ENCODE measurements at regions not wholly inside any gene's neighbourhood (a gene's known extent, or its start where the extent isn't known, plus 50 kb on each side); places are given as distances from the start of the nearest gene placed in this dataset.

DNA sequence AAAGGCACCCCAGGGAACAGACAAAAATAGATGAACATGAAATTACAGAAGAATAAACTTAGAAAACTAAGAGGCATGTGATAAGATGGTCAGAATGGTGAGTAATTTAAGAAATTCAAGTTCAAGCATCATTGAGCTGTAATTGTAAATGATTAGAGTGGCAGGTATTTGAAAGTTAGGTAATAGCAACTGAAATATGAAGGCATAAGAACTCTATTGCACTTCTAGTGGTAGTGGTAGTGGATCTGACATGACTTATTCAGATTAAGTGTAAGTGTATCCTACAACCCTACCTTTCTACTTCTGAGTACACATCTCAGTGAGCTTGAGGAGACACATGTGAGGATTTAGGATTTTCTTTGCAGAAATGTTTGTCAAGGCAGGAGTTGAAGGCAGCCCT, 192.9 kb upstream of the RIOK2 start:
- intact Hi-C loops (cut with micrococcal nuclease; ENCODE audit: unreplicated experiment) (no loop called here), in situ Hi-C loops (cut with HindIII; ENCODE audit: low pct_unique_long_range_greater_than_20kb, low sequenced_read_pairs) (no loop called here)
- no peaks in the 10 kb centered on the region for H3K36me3 ChIP-seq (ENCODE audit: control insufficient read depth, insufficient read depth, low read length)
- no peaks in the 10 kb centered on the region for H3K27me3 ChIP-seq (ENCODE audit: control insufficient read depth, insufficient read depth, low read length)
- no peaks in the 10 kb centered on the region for H3K9me3 ChIP-seq (ENCODE audit: control insufficient read depth, insufficient read depth, low read depth, low read length)
- TF ChIP-seq, protein P1, sequence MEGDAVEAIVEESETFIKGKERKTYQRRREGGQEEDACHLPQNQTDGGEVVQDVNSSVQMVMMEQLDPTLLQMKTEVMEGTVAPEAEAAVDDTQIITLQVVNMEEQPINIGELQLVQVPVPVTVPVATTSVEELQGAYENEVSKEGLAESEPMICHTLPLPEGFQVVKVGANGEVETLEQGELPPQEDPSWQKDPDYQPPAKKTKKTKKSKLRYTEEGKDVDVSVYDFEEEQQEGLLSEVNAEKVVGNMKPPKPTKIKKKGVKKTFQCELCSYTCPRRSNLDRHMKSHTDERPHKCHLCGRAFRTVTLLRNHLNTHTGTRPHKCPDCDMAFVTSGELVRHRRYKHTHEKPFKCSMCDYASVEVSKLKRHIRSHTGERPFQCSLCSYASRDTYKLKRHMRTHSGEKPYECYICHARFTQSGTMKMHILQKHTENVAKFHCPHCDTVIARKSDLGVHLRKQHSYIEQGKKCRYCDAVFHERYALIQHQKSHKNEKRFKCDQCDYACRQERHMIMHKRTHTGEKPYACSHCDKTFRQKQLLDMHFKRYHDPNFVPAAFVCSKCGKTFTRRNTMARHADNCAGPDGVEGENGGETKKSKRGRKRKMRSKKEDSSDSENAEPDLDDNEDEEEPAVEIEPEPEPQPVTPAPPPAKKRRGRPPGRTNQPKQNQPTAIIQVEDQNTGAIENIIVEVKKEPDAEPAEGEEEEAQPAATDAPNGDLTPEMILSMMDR (IDR thresholded peaks at IDR 0.05) = no peak
- TF ChIP-seq SIN3A (IDR thresholded peaks at IDR 0.05; ENCODE audit: borderline replicate concordance, insufficient read depth, low read depth, low read length) = no peak
- TF ChIP-seq REST (IDR thresholded peaks at IDR 0.05; ENCODE audit: insufficient read depth in 1 of 2, low read depth in 2 of 2, low read length in 1 of 2) = no peak
- no peak for TF ChIP-seq POLR2AphosphoS5 (IDR thresholded peaks at IDR 0.05; ENCODE audit: low read depth, low read length)
- TF ChIP-seq TCF7L2 (IDR thresholded peaks at IDR 0.05; ENCODE audit: low read depth, low read length) = no peak
- H3K4me1 ChIP-seq (ENCODE audit: control insufficient read depth, insufficient read depth, low read length) = no peaks in the 10 kb centered on the region
- POLR2A ChIA-PET = no interaction called here
- no TSS peak for BruUV-seq (replicated peaks)
- DNase-seq (ENCODE audit: low read depth, low spot score) (no peak), ATAC-seq (no peak)
- no peak overlapping the region for H3K4me3 ChIP-seq (ENCODE audit: low read depth in 2 of 2, low read length in 2 of 2)
- no peak overlapping the region for H3K27ac ChIP-seq (ENCODE audit: low read length)
- CTCF ChIA-PET = no interaction called here

GRCh38 chr5:97377582-97377981, 194.5 kb upstream of the RIOK2 start:
- intact Hi-C loops (cut with micrococcal nuclease; ENCODE audit: unreplicated experiment) = no loop called here
- no peaks in the 10 kb centered on the region for H3K4me1 ChIP-seq (ENCODE audit: control insufficient read depth, insufficient read depth, low read length)
- BruUV-seq (replicated peaks) = no TSS peak
- ChIA-PET CTCF (interaction anchor here (0.6 kb wide), 2 partner anchors 34 to 73 kb away, joined by 3 to 4 read pairs; no protein-coding TSS in a partner anchor), POLR2A (no interaction called here)
- H3K4me3 ChIP-seq (ENCODE audit: low read depth in 2 of 2, low read length in 2 of 2) = no peak overlapping the region
- no peak overlapping the region for H3K27ac ChIP-seq (ENCODE audit: low read length)
- no peaks in the 10 kb centered on the region for H3K9me3 ChIP-seq (ENCODE audit: control insufficient read depth, insufficient read depth, low read depth, low read length)
- H3K36me3 ChIP-seq (ENCODE audit: control insufficient read depth, insufficient read depth, low read length) = no peaks in the 10 kb centered on the region
- no peak for DNase-seq (ENCODE audit: low read depth, low spot score)
- TF ChIP-seq, protein P1 (IDR thresholded peaks at IDR 0.05) = no peak
- TF ChIP-seq TCF7L2 (IDR thresholded peaks at IDR 0.05; ENCODE audit: low read depth, low read length) = no peak
- no peak for TF ChIP-seq POLR2AphosphoS5 (IDR thresholded peaks at IDR 0.05; ENCODE audit: low read depth, low read length)
- TF ChIP-seq SIN3A (IDR thresholded peaks at IDR 0.05; ENCODE audit: borderline replicate concordance, insufficient read depth, low read depth, low read length) = no peak
- no peak for TF ChIP-seq REST (IDR thresholded peaks at IDR 0.05; ENCODE audit: insufficient read depth in 1 of 2, low read depth in 2 of 2, low read length in 1 of 2)
- no peaks in the 10 kb centered on the region for H3K27me3 ChIP-seq (ENCODE audit: control insufficient read depth, insufficient read depth, low read length)
- ATAC-seq = no peak
- in situ Hi-C loops (cut with HindIII; ENCODE audit: low pct_unique_long_range_greater_than_20kb, low sequenced_read_pairs) = no loop called here
